ENCODE measurements at regions not wholly inside any gene's neighbourhood (a gene's known extent, or its start where the extent isn't known, plus 50 kb on each side); places are given as distances from the start of the nearest gene placed in this dataset.

GRCh38 chr5:168209244-168209995 is 82.0 kb upstream of the WWC1 start:
- DNase-seq (ENCODE audit: low spot score), result no peak

- DNase-seq (ENCODE audit: low spot score), result no peak
Observed at GRCh38 chr5:168209997-168210396, 81.4 kb upstream of the WWC1 start.

- DNase-seq (ENCODE audit: low spot score), result no peak
Observed at GRCh38 chr5:168211245-168211644, 80.2 kb upstream of the WWC1 start.

- DNase-seq (ENCODE audit: low spot score), result no peak
Observed at GRCh38 chr5:168211936-168212335, 79.5 kb upstream of the WWC1 start.

- no peak for DNase-seq (ENCODE audit: low spot score)
Observed at GRCh38 chr5:168214071-168214470, 77.4 kb upstream of the WWC1 start.

- DNase-seq (ENCODE audit: low spot score), result no peak
Observed at GRCh38 chr5:168214886-168215285, 76.6 kb upstream of the WWC1 start.

GRCh38 chr5:168215646-168216045 is 75.8 kb upstream of the WWC1 start:
- DNase-seq (ENCODE audit: low spot score), result no peak

- DNase-seq (ENCODE audit: low spot score), result no peak
Observed at GRCh38 chr5:168216989-168217388, 74.5 kb upstream of the WWC1 start.

GRCh38 chr5:168217497-168217896 is 73.9 kb upstream of the WWC1 start:
- DNase-seq (ENCODE audit: low spot score), result no peak

GRCh38 chr5:168218746-168219145 is 72.7 kb upstream of the WWC1 start:
- DNase-seq (ENCODE audit: low spot score), result no peak

GRCh38 chr5:168219515-168220410 is 71.7 kb upstream of the WWC1 start:
- DNase-seq (ENCODE audit: low spot score), result peak; percentile 76

- DNase-seq (ENCODE audit: low spot score), result no peak
Observed at GRCh38 chr5:168224085-168224484, 67.4 kb upstream of the WWC1 start.

- DNase-seq (ENCODE audit: low spot score), result no peak
Observed at GRCh38 chr5:168226012-168226411, 65.4 kb upstream of the WWC1 start.

- no peak for DNase-seq (ENCODE audit: low spot score)
Observed at GRCh38 chr5:168227001-168227400, 64.4 kb upstream of the WWC1 start.

- DNase-seq (ENCODE audit: low spot score), result no peak
Observed at GRCh38 chr5:168227973-168228615, 63.4 kb upstream of the WWC1 start.

GRCh38 chr5:168228668-168229067 is 62.8 kb upstream of the WWC1 start:
- DNase-seq (ENCODE audit: low spot score), result no peak

- no peak for DNase-seq (ENCODE audit: low spot score)
Observed at GRCh38 chr5:168234133-168234532, 57.3 kb upstream of the WWC1 start.

GRCh38 chr5:168238463-168238862 is 53.0 kb upstream of the WWC1 start:
- no peak for DNase-seq (ENCODE audit: low spot score)

- DNase-seq (ENCODE audit: low spot score), result no peak
Observed at GRCh38 chr5:168239325-168239724, 52.1 kb upstream of the WWC1 start.

Measured in HuH-7.5 (cell line).